CD14-positive monocyte (primary cell): ENCODE measurements at regions not wholly inside any gene's neighbourhood (a gene's known extent, or its start where the extent isn't known, plus 50 kb on each side); places are given as distances from the start of the nearest gene placed in this dataset.

Experiments used
- DNase-seq, 3 donors: peaks; one replicate each; pipeline ENCODE4 v3.0.0-alpha.2; 2011 to 2022
- H2AFZ ChIP-seq: 2 replicates; pipeline ENCODE4 v1.6.0; 2012; ENCODE audit warnings: mild to moderate bottlenecking, low read depth, low read length, inconsistent platforms; ENCODE audit not compliant: insufficient read depth, poor library complexity, severe bottlenecking
- H3K27ac ChIP-seq, 2 donors: 1 replicate in 1 of 2; 2 replicates in 1 of 2; pipeline ENCODE4 v1.5.1; 2012 to 2013; ENCODE audit warnings: low read length in 2 of 2, control low read depth in 1 of 2, inconsistent platforms in 1 of 2, low read depth in 1 of 2, mild to moderate bottlenecking in 1 of 2
- H3K27me3 ChIP-seq, 2 donors: one replicate each; pipeline versions ENCODE4 v1.6.0 to v1.6.1; 2011 to 2013; ENCODE audit warnings: low read length in 2 of 2; ENCODE audit not compliant: control insufficient read depth in 2 of 2, insufficient read depth in 2 of 2
- H3K36me3 ChIP-seq, 2 donors: replicated peaks in 1 of 2; 1 replicate in 1 of 2; 2 replicates in 1 of 2; pipeline versions ENCODE4 v1.5.1 to v1.6.1; 2012 to 2013; ENCODE audit warnings: low read length in 2 of 2, control low read depth in 1 of 2, inconsistent platforms in 1 of 2, mild to moderate bottlenecking in 1 of 2; ENCODE audit not compliant: insufficient read depth in 2 of 2, control insufficient read depth in 1 of 2
- H3K4me1 ChIP-seq, 2 donors: 1 replicate in 1 of 2; 2 replicates in 1 of 2; pipeline versions ENCODE4 v1.5.1 to v1.6.1; 2012 to 2013; ENCODE audit warnings: low read length in 2 of 2, control low read depth in 1 of 2, inconsistent platforms in 1 of 2, mild to moderate bottlenecking in 1 of 2, moderate library complexity in 1 of 2; ENCODE audit not compliant: insufficient read depth in 2 of 2, control insufficient read depth in 1 of 2
- H3K4me2 ChIP-seq: replicated peaks from 2 replicates; pipeline ENCODE3; 2012; ENCODE audit warnings: low read length, moderate library complexity, mild to moderate bottlenecking; ENCODE audit not compliant: poor library complexity, severe bottlenecking; ENCODE audit errors: extremely low read depth
- H3K4me3 ChIP-seq, 3 experiments: fragments of 200-600 bp in 1 of 3; sonication (generic) in 1 of 3; replicated peaks in 1 of 3; 1 replicate in 2 of 3; 2 replicates in 1 of 3; pipeline ENCODE4 v1.5.1; 2011 to 2013; ENCODE audit warnings: low read length in 3 of 3, mild to moderate bottlenecking in 3 of 3, control low read depth in 2 of 3, low read depth in 2 of 3, inconsistent platforms in 1 of 3, moderate library complexity in 1 of 3
- H3K79me2 ChIP-seq: 2 replicates; pipeline ENCODE4 v1.6.0; 2012; ENCODE audit warnings: mild to moderate bottlenecking, control low read depth, inconsistent platforms, low read length, moderate library complexity; ENCODE audit not compliant: insufficient read depth
- H3K9ac ChIP-seq: 2 replicates; pipeline ENCODE4 v1.6.0; 2017; ENCODE audit warnings: low read length, mild to moderate bottlenecking; ENCODE audit not compliant: insufficient read depth, poor library complexity, severe bottlenecking
- H3K9me3 ChIP-seq, 2 donors: replicated peaks in 1 of 2; 1 replicate in 1 of 2; 2 replicates in 1 of 2; pipeline versions ENCODE4 v1.5.1 to v1.6.1; 2012 to 2013; ENCODE audit warnings: low read length in 2 of 2, control low read depth in 1 of 2; ENCODE audit not compliant: control insufficient read depth in 1 of 2, insufficient read depth in 1 of 2
- H4K20me1 ChIP-seq: 2 replicates; pipeline ENCODE4 v1.6.0; 2012; ENCODE audit warnings: mild to moderate bottlenecking, low read length, control low read depth, moderate library complexity; ENCODE audit not compliant: insufficient read depth
- H3K27ac Mint-ChIP-seq, 7 donors: one replicate each; pipeline ENCODE4 v1.8.0; 2020; ENCODE audit warnings: mild to moderate bottlenecking in 7 of 7, mixed read lengths in 7 of 7, moderate library complexity in 6 of 7, inconsistent platforms in 2 of 7
- H3K27me3 Mint-ChIP-seq, 3 donors: one replicate each; pipeline ENCODE4 v1.8.0; 2021 to 2022; ENCODE audit warnings: low read depth in 3 of 3, mild to moderate bottlenecking in 3 of 3, mixed read lengths in 3 of 3, moderate library complexity in 3 of 3, inconsistent platforms in 1 of 3
- H3K36me3 Mint-ChIP-seq, 2 donors: one replicate each; pipeline ENCODE4 v1.8.0; 2020; ENCODE audit warnings: mixed read lengths in 2 of 2, inconsistent platforms in 1 of 2, mild to moderate bottlenecking in 1 of 2
- H3K4me1 Mint-ChIP-seq: one replicate; pipeline ENCODE4 v1.8.0; 2020; ENCODE audit warnings: mild to moderate bottlenecking, mixed read lengths
- H3K4me3 Mint-ChIP-seq, 2 donors: one replicate each; pipeline ENCODE4 v1.8.0; 2020; ENCODE audit warnings: mild to moderate bottlenecking in 2 of 2, mixed read lengths in 2 of 2, moderate library complexity in 1 of 2
- H3K9me3 Mint-ChIP-seq, 7 donors: one replicate each; pipeline ENCODE4 v1.8.0; 2020 to 2022; ENCODE audit warnings: mixed read lengths in 7 of 7, mild to moderate bottlenecking in 6 of 7, moderate library complexity in 6 of 7, inconsistent platforms in 2 of 7
- WGBS: methylation state at CpG from one replicate; pipeline ENCODE4 v1.1.5; 2013; ENCODE audit warnings: missing lambda C conversion rate; ENCODE audit not compliant: insufficient coverage; 5-methylcytosine and 5-hydroxymethylcytosine counted together
- intact Hi-C, 2 donors: fragments of 100-400 bp; cut with micrococcal nuclease; formaldehyde crosslinking; loops; one replicate each; pipeline versions ENCODE4 v1.15.0 to v1.15.1; 2023
- TF ChIP-seq, protein P1 (sequence below): fragments of 200-600 bp; IDR thresholded peaks from one replicate; pipeline ENCODE4 v1.8.0; 2022; ENCODE audit warnings: antibody characterized with exemption, mild to moderate bottlenecking

DNA sequence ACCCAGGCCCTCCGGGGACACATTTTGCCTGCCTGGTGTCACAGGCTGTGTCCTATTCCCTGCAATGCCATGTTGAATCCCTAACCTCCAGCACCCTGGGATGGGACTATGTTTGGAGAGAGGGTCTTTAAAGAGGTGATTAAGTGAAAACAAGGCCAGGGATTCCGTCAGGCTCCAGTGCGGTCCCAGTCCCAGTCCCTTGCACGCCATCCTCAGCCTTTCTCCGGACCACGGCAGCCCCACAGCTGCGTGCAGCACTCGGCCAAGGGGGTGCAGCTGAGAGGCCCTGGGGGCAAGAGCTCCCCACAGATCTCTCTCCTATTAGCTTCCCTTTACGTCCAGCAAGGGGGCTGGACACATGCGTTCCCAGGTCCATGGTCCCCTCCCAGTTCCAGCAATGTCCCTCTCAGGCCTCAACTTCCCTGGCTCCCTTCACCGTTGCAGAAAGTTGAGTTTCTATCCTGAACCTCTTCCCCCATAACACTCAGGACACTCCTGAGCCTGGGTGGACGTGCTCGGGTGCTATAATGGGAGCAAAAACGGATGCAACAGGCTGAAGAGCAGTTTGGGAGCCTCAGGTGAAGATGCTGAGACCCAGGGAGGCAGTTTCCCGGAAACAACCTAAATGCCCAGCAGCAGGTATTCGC, 1422.7 kb downstream of the BRD1 start:
- Histone ChIP-seq H3K79me2 (no peaks in the 10 kb centered on the region), H3K9me3 (no peaks in the 10 kb centered on the region), H2AFZ (no peak overlapping the region), H3K4me2 (no peak overlapping the region), H3K4me3 (no peak overlapping the region), H4K20me1 (no peaks in the 10 kb centered on the region), H3K9ac (no peak overlapping the region), H3K4me1 (no peaks in the 10 kb centered on the region), H3K36me3 (no peaks in the 10 kb centered on the region), H3K27me3 (no peaks in the 10 kb centered on the region), H3K27ac (no peak overlapping the region)
- Mint-ChIP-seq H3K27me3 (peaks cover 0 to 2% (median 0%) of the 10 kb centered on the region in 3 donors), H3K9me3 (no peaks in the 10 kb centered on the region), H3K4me3 (no peak overlapping the region), H3K36me3 (no peaks in the 10 kb centered on the region), H3K4me1 (no peaks in the 10 kb centered on the region), H3K27ac (no peak overlapping the region)
- DNase-seq: no peak
- TF ChIP-seq, protein P1, sequence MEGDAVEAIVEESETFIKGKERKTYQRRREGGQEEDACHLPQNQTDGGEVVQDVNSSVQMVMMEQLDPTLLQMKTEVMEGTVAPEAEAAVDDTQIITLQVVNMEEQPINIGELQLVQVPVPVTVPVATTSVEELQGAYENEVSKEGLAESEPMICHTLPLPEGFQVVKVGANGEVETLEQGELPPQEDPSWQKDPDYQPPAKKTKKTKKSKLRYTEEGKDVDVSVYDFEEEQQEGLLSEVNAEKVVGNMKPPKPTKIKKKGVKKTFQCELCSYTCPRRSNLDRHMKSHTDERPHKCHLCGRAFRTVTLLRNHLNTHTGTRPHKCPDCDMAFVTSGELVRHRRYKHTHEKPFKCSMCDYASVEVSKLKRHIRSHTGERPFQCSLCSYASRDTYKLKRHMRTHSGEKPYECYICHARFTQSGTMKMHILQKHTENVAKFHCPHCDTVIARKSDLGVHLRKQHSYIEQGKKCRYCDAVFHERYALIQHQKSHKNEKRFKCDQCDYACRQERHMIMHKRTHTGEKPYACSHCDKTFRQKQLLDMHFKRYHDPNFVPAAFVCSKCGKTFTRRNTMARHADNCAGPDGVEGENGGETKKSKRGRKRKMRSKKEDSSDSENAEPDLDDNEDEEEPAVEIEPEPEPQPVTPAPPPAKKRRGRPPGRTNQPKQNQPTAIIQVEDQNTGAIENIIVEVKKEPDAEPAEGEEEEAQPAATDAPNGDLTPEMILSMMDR: no peak
- intact Hi-C loops: no loop called here
- WGBS: 82% methylated on average over 12 of the region's 16 CpGs

DNA sequence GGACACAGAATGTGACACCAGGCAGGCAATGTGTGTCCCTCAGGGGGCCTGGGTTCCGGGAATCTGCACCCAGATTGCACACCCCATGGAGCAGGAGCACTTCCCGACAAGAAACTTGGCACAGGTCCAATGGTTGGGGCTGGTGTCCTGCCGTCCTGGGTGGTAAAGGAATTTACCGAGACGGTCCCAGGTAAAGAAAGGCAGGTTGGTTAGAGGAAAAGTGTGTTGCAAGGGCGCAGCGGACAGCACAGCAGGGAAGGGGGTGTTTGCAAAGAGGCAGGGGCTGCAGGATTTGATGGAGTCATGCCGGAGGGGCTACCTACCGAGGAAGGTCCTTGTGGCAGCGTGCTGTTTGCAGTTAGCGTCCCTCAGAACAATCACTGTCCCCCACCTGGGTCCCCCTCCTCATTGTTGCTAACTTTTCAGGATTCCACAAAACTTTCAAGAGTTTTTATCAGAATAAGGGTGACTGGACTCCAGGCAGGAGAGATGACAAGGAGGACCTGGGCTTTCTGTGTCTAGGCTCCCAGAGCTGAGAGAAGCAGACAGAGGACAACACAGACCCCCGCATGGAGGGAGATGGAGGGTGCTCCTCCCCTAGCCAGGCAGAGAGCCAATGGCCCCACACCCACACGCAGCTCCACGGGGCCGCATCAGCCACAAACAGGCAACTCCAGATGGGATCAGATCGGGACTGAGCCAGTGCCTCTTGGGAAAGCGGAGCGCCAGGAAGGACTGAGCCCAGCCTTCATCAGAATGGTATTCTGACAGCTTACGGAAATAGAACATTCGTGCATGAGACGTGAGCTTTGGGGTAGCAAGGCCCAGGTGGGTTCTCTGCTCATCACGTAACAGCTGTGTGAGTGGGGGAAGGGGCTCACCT, 1423.9 kb downstream of the BRD1 start:
- DNase-seq: no peak
- intact Hi-C loops: no loop called here
- Histone ChIP-seq H3K4me1 (no peaks in the 10 kb centered on the region), H3K9ac (no peak overlapping the region), H3K27ac (no peak overlapping the region), H3K4me2 (no peak overlapping the region), H3K4me3 (no peak overlapping the region), H3K79me2 (no peaks in the 10 kb centered on the region), H3K36me3 (no peaks in the 10 kb centered on the region), H3K9me3 (no peaks in the 10 kb centered on the region), H2AFZ (no peak overlapping the region), H3K27me3 (no peaks in the 10 kb centered on the region), H4K20me1 (no peaks in the 10 kb centered on the region)
- Mint-ChIP-seq H3K27ac (no peak overlapping the region), H3K9me3 (no peaks in the 10 kb centered on the region), H3K27me3 (peaks cover 0 to 3% (median 3%) of the 10 kb centered on the region in 3 donors), H3K4me3 (no peak overlapping the region), H3K36me3 (no peaks in the 10 kb centered on the region), H3K4me1 (no peaks in the 10 kb centered on the region)
- WGBS: 91% methylated on average over 13 of the region's 22 CpGs
- TF ChIP-seq, protein P1: no peak
